ENCODE measurements at regions not wholly inside any gene's neighbourhood (a gene's known extent, or its start where the extent isn't known, plus 50 kb on each side); places are given as distances from the start of the nearest gene placed in this dataset.

DNA sequence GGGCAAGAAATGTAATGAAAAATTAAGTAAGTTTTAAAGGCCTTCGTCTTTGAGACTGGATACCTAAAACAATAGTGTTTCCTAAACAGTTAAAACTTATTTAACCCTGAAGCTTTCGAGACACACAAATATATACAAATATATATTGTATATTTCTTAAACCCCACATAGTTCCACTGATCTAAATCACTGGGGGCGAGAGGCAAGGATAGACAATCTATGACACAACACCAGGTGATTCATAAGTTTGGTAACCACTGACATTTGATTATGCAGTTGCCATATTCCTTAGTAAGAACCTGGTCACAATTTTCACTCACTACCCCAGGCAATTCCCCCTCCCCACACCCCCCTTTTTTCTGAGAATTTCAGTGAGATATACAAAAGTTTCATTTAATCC, 55.3 kb upstream of the BOLA1 start:
- H3K4me3 ChIP-seq (replicated peaks in 1 of 3; ENCODE audit: insufficient read depth in 1 of 3, low read depth in 1 of 3, low read length in 3 of 3): peak overlapping the region in 2 of 3 experiments; percentile 77 to 86
- intact Hi-C loops (cut with micrococcal nuclease) (no loop called here), dilution Hi-C loops (cut with MboI; ENCODE audit: extremely low pct_ligation_motif_present, low sequenced_read_pairs) (no loop called here)
- ChIA-PET POLR2A (interaction anchor here (1.7 kb wide), 1 partner anchor 43 kb away, joined by 20 read pairs; a partner anchor contains a TSS), CTCF (no interaction called here)
- no peak for DNase-seq (ENCODE audit: low read depth, low spot score)
- peak overlapping the region; percentile 94 for H3K9ac ChIP-seq (replicated peaks; ENCODE audit: extremely low read depth, insufficient read depth, low read length)
- peaks cover 19% of the 10 kb centered on the region for H3K4me1 ChIP-seq (ENCODE audit: control insufficient read depth, extremely low read depth, insufficient read depth, low read length)
- FAIRE-seq: no peak
- no peaks in the 10 kb centered on the region for H3K9me3 ChIP-seq (replicated peaks; ENCODE audit: control insufficient read depth, insufficient read depth, low read length)
- no peak overlapping the region for H2AFZ ChIP-seq (ENCODE audit: low read depth, low read length)
- TF ChIP-seq EZH2 (IDR thresholded peaks at IDR 0.05; ENCODE audit: borderline replicate concordance, low read depth, low read length, severe bottlenecking) (no peak), CTCF (IDR thresholded peaks at IDR 0.05; ENCODE audit: extremely low read depth in 1 of 2, insufficient read depth in 1 of 2, low read depth in 1 of 2, low read length in 2 of 2) (no peak), MAX (IDR thresholded peaks at IDR 0.05; ENCODE audit: insufficient read depth, insufficient read length) (no peak), POLR2AphosphoS5 (IDR thresholded peaks at IDR 0.05; ENCODE audit: insufficient read depth, low read depth, low read length) (no peak), GATA2 (IDR thresholded peaks at IDR 0.05; ENCODE audit: insufficient read depth, insufficient read length, low read depth, low read length) (no peak), JUN (IDR thresholded peaks at IDR 0.05; ENCODE audit: borderline replicate concordance, insufficient read depth, insufficient read length, low read depth) (no peak), POLR2A (IDR thresholded peaks at IDR 0.05; ENCODE audit: low read depth, low read length) (no peak), MYC (IDR thresholded peaks at IDR 0.05; ENCODE audit: low read depth, low read length) (no peak), FOS (IDR thresholded peaks at IDR 0.05; ENCODE audit: borderline replicate concordance, insufficient read depth, low read length) (no peak)
- H4K20me1 ChIP-seq (replicated peaks; ENCODE audit: control insufficient read depth, extremely low read depth, insufficient read depth, low read length): no peaks in the 10 kb centered on the region
- peaks cover 13% of the 10 kb centered on the region for H3K79me2 ChIP-seq (ENCODE audit: control insufficient read depth, insufficient read depth, low read length)
- no peaks in the 10 kb centered on the region for H3K27me3 ChIP-seq (ENCODE audit: control insufficient read depth in 2 of 2, insufficient read depth in 2 of 2, low read length in 2 of 2)
- BruUV-seq (replicated peaks): no TSS peak
- no peaks in the 10 kb centered on the region for H3K9me1 ChIP-seq (replicated peaks; ENCODE audit: control insufficient read depth, extremely low read depth, insufficient read depth, low read length)
- H3K36me3 ChIP-seq (ENCODE audit: control insufficient read depth in 2 of 2, extremely low read depth in 1 of 2, insufficient read depth in 2 of 2, low read length in 2 of 2): no peaks in the 10 kb centered on the region
- H3K4me2 ChIP-seq (ENCODE audit: insufficient read depth, low read length): peak overlapping the region; percentile 93
- H3K27ac ChIP-seq (ENCODE audit: insufficient read depth, low read depth, low read length): peak overlapping the region; percentile 67

Measured in endothelial cell of umbilical vein (primary cell).